OCI-LY7 (cell line): ENCODE measurements at regions not wholly inside any gene's neighbourhood (a gene's known extent, or its start where the extent isn't known, plus 50 kb on each side); places are given as distances from the start of the nearest gene placed in this dataset.

Source experiments
- CTCF ChIP-seq: fragments of 200-600 bp; sonication (generic); conservative IDR thresholded peaks from 2 replicates; pipeline ENCODE4 v1.5.1; 2014; ENCODE audit warnings: mild to moderate bottlenecking, antibody characterized with exemption, low read length, moderate library complexity, mixed read lengths
- EZH2phosphoT487 ChIP-seq: fragments of 200-600 bp; sonication (generic); IDR thresholded peaks from 2 replicates; pipeline ENCODE4 v1.6.1; 2018; ENCODE audit warnings: low read depth, borderline replicate concordance, mild to moderate bottlenecking, mixed run types, antibody characterized with exemption, low read length, moderate library complexity, mixed read lengths

DNA sequence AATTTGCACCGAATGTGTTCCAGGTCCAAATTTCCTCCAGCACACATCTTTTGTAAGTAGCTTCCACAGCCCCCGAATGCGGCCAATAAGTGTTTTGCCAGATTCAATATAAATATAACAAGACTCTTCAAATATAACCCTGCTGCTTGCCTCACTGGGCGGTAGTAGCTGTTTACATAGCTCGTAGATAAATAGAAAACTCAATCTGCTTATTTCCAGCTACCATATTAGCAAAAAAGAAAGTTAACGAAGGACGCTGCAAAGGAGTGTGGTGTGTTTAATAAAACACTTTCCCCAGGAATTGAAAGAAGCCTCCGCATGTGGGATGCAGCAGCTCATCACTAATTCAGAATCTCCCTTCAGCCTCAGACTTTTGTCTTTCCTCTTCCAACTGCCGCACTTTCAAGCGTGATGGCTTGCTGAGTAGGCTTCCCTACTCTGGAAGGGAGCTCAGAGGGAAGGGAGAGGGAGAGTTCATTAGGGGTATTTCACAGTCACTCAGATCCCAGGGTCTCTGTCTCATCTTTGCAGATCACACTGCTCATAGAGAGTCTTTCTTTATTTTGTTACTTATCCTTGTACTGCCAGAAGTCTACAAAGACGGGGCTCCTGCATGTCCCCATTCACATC is 367.0 kb downstream of the RND3 start:
- TF ChIP-seq CTCF = no peak
- TF ChIP-seq EZH2phosphoT487 = no peak
